DMS 273 treated with DMSO at 0.1 percent for 48 hours (cell line): ENCODE measurements at regions not wholly inside any gene's neighbourhood (a gene's known extent, or its start where the extent isn't known, plus 50 kb on each side); places are given as distances from the start of the nearest gene placed in this dataset.

Source experiments
- DNase-seq: peaks from one replicate; lab custom pipeline; 2025; lab: John Stamatoyannopoulos, UW

DNA sequence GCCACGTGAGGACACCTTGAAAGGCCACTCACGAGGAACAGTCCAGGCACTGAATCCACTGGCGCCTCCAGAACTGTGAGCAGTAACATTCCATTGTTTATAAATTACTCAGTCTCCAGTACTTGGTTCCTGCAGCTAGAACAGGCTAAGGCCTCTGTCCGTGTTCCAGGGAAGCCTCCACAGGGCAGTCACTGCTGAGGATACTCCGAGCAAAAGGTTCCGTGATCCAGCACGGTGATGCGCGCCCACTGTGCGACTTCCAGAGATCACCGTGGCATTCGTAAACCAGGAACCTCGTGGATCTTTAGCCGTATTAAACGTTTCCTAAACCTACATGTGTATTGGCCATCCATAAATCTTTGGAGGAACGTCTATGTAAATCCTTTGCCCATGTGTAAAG, 51.5 kb upstream of the SALL3 start:
- no peak for DNase-seq

- no peak for DNase-seq
Observed at GRCh38 chr18:78929516-78929915, 50.1 kb upstream of the SALL3 start.
